GM12878 (cell line): ENCODE measurements at regions not wholly inside any gene's neighbourhood (a gene's known extent, or its start where the extent isn't known, plus 50 kb on each side); places are given as distances from the start of the nearest gene placed in this dataset.
A peak's percentile ranks its signal among the peaks of the same experiment; 100 is the strongest.
"Not testable (repeated sequence)": the region's sequence is repeated elsewhere in the genome, so short reads cannot be mapped to it uniquely, and the experiment has no call there.

Experiments used
- ATAC-seq: fragments of 200-7000 bp; cut with Tn5 transposase; 3 replicates; pipeline ENCODE4 v1.9.1; 2020; ENCODE audit warnings: mild to moderate bottlenecking, moderate library complexity
- BruUV-seq: library from RNA; stranded (reverse); fragments of 400-500 nt; replicated peaks from 2 replicates; lab custom pipeline; 2021; lab: Mats Ljungman, UMichigan
- CTCF ChIA-PET: fragments of 300-600 bp; sonication (Branson Sonifier 250); formaldehyde crosslinking; extraction: SDS; loops from one replicate; lab custom pipeline; 2021; ENCODE audit warnings: inconsistent platforms; lab: Yijun Ruan, JAX
- POLR2A ChIA-PET: fragments of 350-600 bp; formaldehyde crosslinking; extraction: SDS; loops from one replicate; lab custom pipeline; 2021; ENCODE audit warnings: inconsistent platforms; lab: Charles Lee
- RAD21 ChIA-PET: fragments of 300-600 bp; sonication (Branson Sonifier 250); formaldehyde crosslinking; loops from one replicate; lab custom pipeline; 2023; ENCODE audit warnings: antibody characterized with exemption; ENCODE audit not compliant: unreplicated experiment; lab: Charles Lee
- SMC1A ChIA-PET: fragments of 300-600 bp; sonication (Branson Sonifier 250); formaldehyde crosslinking; loops from one replicate; lab custom pipeline; 2023; ENCODE audit not compliant: unreplicated experiment, uncharacterized antibody; lab: Charles Lee
- DNase-seq: peaks from one replicate; pipeline ENCODE4 v3.0.0-alpha.2; 2011; ENCODE audit warnings: low read depth, low spot score
- FAIRE-seq: peaks from 3 replicates; lab custom pipeline; 2011; peaks lifted over from hg19 to GRCh38; lab: Jason Lieb, UNC
- H2AFZ ChIP-seq: 2 replicates; pipeline ENCODE4 v1.6.0; 2011; ENCODE audit warnings: low read depth, low read length, control low read depth; ENCODE audit not compliant: control insufficient read depth
- H3K27ac ChIP-seq: 2 replicates; pipeline ENCODE4 v1.5.1; 2011; ENCODE audit warnings: control low read depth; ENCODE audit not compliant: control insufficient read depth, insufficient read depth
- H3K27me3 ChIP-seq, 2 experiments: replicated peaks in 1 of 2; 2 replicates each; pipeline versions ENCODE4 v1.6.0 to v1.6.1; 2011; ENCODE audit warnings: low read length in 1 of 2; ENCODE audit not compliant: control insufficient read depth in 2 of 2, insufficient read depth in 2 of 2
- H3K36me3 ChIP-seq, 2 experiments: 2 replicates each; pipeline ENCODE4 v1.5.1; 2011; ENCODE audit warnings: low read length in 1 of 2; ENCODE audit not compliant: control insufficient read depth in 2 of 2, insufficient read depth in 2 of 2
- H3K4me1 ChIP-seq: 2 replicates; pipeline ENCODE4 v1.6.1; 2011; ENCODE audit warnings: mild to moderate bottlenecking, low read length, moderate library complexity, mixed read lengths; ENCODE audit not compliant: control insufficient read depth, insufficient read depth
- H3K4me2 ChIP-seq: 2 replicates; pipeline ENCODE4 v1.6.0; 2011; ENCODE audit warnings: control low read depth; ENCODE audit not compliant: control insufficient read depth, insufficient read depth
- H3K4me3 ChIP-seq: fragments of 200-600 bp; sonication (generic); 2 replicates; pipeline ENCODE4 v1.5.1; 2016
- H3K79me2 ChIP-seq: 2 replicates; pipeline ENCODE4 v1.6.0; 2011; ENCODE audit warnings: low read length; ENCODE audit not compliant: control insufficient read depth, insufficient read depth
- H3K9ac ChIP-seq: 2 replicates; pipeline ENCODE4 v1.8.0; 2011; ENCODE audit warnings: low read length, control low read depth, mixed read lengths; ENCODE audit not compliant: control insufficient read depth, insufficient read depth
- H3K9me3 ChIP-seq: replicated peaks from 3 replicates; pipeline ENCODE4 v1.5.1; 2011; ENCODE audit warnings: mild to moderate bottlenecking, low read length; ENCODE audit not compliant: control insufficient read depth, insufficient read depth
- H4K20me1 ChIP-seq: 2 replicates; pipeline ENCODE4 v1.6.0; 2011; ENCODE audit not compliant: control insufficient read depth, insufficient read depth
- BRCA1 ChIP-seq: IDR thresholded peaks from 2 replicates; pipeline ENCODE4 v1.6.1; 2011; ENCODE audit warnings: low read depth, low read length, improper control_type of control experiment
- EZH2 ChIP-seq: IDR thresholded peaks from 2 replicates; pipeline ENCODE4 v1.6.1; 2012; ENCODE audit warnings: low read depth, mild to moderate bottlenecking, control low read depth, inconsistent platforms, low read length, borderline replicate concordance; ENCODE audit not compliant: control insufficient read depth
- KLF5 ChIP-seq: fragments of 450-650 bp; IDR thresholded peaks from 2 replicates; pipeline ENCODE4 v1.6.1; 2014; ENCODE audit warnings: mild to moderate bottlenecking; ENCODE audit not compliant: partially characterized antibody
- MXI1 ChIP-seq: fragments of 150-350 bp; IDR thresholded peaks from 2 replicates; pipeline ENCODE4 v1.6.1; 2011; ENCODE audit warnings: low read depth, mild to moderate bottlenecking, inconsistent platforms, low read length, improper control_type of control experiment
- POLR2AphosphoS5 ChIP-seq: IDR thresholded peaks from 2 replicates; pipeline ENCODE4 v1.6.1; 2011; ENCODE audit warnings: mild to moderate bottlenecking, low read length, inconsistent platforms
- ZNF687 ChIP-seq: fragments of 450-650 bp; IDR thresholded peaks from 2 replicates; pipeline ENCODE4 v1.6.1; 2017; ENCODE audit warnings: mild to moderate bottlenecking, moderate library complexity
- WGBS: methylation state at CpG from one replicate; pipeline ENCODE4 v1.1.6; 2016; ENCODE audit warnings: low lambda C conversion rate; ENCODE audit not compliant: insufficient replicate concordance, insufficient coverage; ENCODE audit errors: missing lambda C conversion rate; 5-methylcytosine and 5-hydroxymethylcytosine counted together
- in situ Hi-C: fragments of 300-500 bp; cut with MboI; formaldehyde crosslinking; loops from 9 replicates; pipeline ENCODE4 v1.14.3; 2018; ENCODE audit warnings: mixed read lengths
- intact Hi-C: fragments of 100-400 bp; cut with micrococcal nuclease; formaldehyde crosslinking; loops from one replicate; pipeline ENCODE4 v1.14.2; 2022; ENCODE audit not compliant: unreplicated experiment

GRCh38 chr1:101373570-101373969 is 136.8 kb downstream of the S1PR1 start (continued):
- TF ChIP-seq MXI1 (no peak), POLR2AphosphoS5 (peak; percentile 56; the same call in 1 of the 2 replicates), ZNF687 (no peak), KLF5 (no peak), EZH2 (no peak), BRCA1 (no peak)
- TF ChIP-seq, all 136 proteins: peak for 3

- H2AFZ ChIP-seq, H3K36me3 ChIP-seq, H3K27me3 ChIP-seq, H3K4me3 ChIP-seq, DNase-seq, H3K9ac ChIP-seq, intact Hi-C loops, FAIRE-seq, ATAC-seq, BruUV-seq, H3K4me2 ChIP-seq, H4K20me1 ChIP-seq: not testable (repeated sequence)
- ChIA-PET CTCF (interaction anchor here (0.8 to 6.1 kb wide), 8 partner anchors 8 to 66 kb away, joined by 3 to 53 read pairs (median 6); no protein-coding TSS in a partner anchor), POLR2A (interaction anchor here (0.7 to 6.2 kb wide), 7 partner anchors 8 to 378 kb away, joined by 4 to 74 read pairs (median 7); no protein-coding TSS in a partner anchor), SMC1A (interaction anchor here (1.0 to 20.9 kb wide), 5 partner anchors 12 to 65 kb away, joined by 4 to 618 read pairs (median 36); no protein-coding TSS in a partner anchor), RAD21 (interaction anchor here (0.6 to 12.9 kb wide), 8 partner anchors 15 to 131 kb away, joined by 3 to 219 read pairs (median 6); no protein-coding TSS in a partner anchor)
- Histone ChIP-seq H3K4me1 (peaks cover 32% of the 10 kb centered on the region), H3K27ac (peak overlapping the region; percentile 81; the same call in 1 of the 2 replicates), H3K79me2 (peaks cover 67% of the 10 kb centered on the region), H3K9me3 (peaks cover 22% of the 10 kb centered on the region)
- in situ Hi-C loops: loop anchor here (25.0 kb wide), 1 partner anchor 1613 kb away; the partner anchor contains the start of gene FRRS1
- 57% methylated on average over 3 of the region's 3 CpGs for WGBS
These were observed 138.6 kb downstream of the S1PR1 start for GRCh38 chr1:101375448-101375847.
